ENCODE measurements at regions not wholly inside any gene's neighbourhood (a gene's known extent, or its start where the extent isn't known, plus 50 kb on each side); places are given as distances from the start of the nearest gene placed in this dataset.

- TF ChIP-seq POLR2A (IDR thresholded peaks at IDR 0.05; ENCODE audit: low read length) (no peak), GATA1 (IDR thresholded peaks at IDR 0.05; ENCODE audit: low read depth, low read length) (no peak)
Measured at GRCh38 chr20:12072954-12073264, 155.2 kb downstream of the BTBD3 start.
